HG03045 (cell line): ENCODE measurements at regions not wholly inside any gene's neighbourhood (a gene's known extent, or its start where the extent isn't known, plus 50 kb on each side); places are given as distances from the start of the nearest gene placed in this dataset.

Source experiments
- ATAC-seq: cut with Tn5 transposase; IDR thresholded peaks from one replicate; pipeline ENCODE4 v1.9.1; 2021; ENCODE audit warnings: mild to moderate bottlenecking, moderate library complexity; ENCODE audit not compliant: unreplicated experiment

GRCh38 chr15:39227001-39227400 lies 353.9 kb upstream of the THBS1 start:
- no peak for ATAC-seq

- ATAC-seq, result no peak
These were observed 352.0 kb upstream of the THBS1 start for GRCh38 chr15:39228889-39229288.

GRCh38 chr15:39230205-39230907 lies 350.5 kb upstream of the THBS1 start:
- ATAC-seq, result no peak

- ATAC-seq, result no peak
These were observed 350.0 kb upstream of the THBS1 start for GRCh38 chr15:39230908-39231285.

GRCh38 chr15:39232512-39232911 lies 348.4 kb upstream of the THBS1 start:
- no peak for ATAC-seq

GRCh38 chr15:39235084-39235795 lies 345.6 kb upstream of the THBS1 start:
- no peak for ATAC-seq

GRCh38 chr15:39236375-39236774 lies 344.5 kb upstream of the THBS1 start:
- ATAC-seq, result no peak

- no peak for ATAC-seq
These were observed 342.4 kb upstream of the THBS1 start for GRCh38 chr15:39238443-39238842.

GRCh38 chr15:39239562-39239961 lies 341.3 kb upstream of the THBS1 start:
- ATAC-seq, result no peak

GRCh38 chr15:39242345-39242744 lies 338.5 kb upstream of the THBS1 start:
- ATAC-seq, result no peak

- ATAC-seq, result no peak
These were observed 337.5 kb upstream of the THBS1 start for GRCh38 chr15:39243396-39243795.

- ATAC-seq, result no peak
These were observed 336.1 kb upstream of the THBS1 start for GRCh38 chr15:39244776-39245175.

- ATAC-seq, result no peak
These were observed 334.4 kb upstream of the THBS1 start for GRCh38 chr15:39246523-39246922.

- no peak for ATAC-seq
These were observed 333.3 kb upstream of the THBS1 start for GRCh38 chr15:39247574-39247973.

GRCh38 chr15:39248204-39248603 lies 332.7 kb upstream of the THBS1 start:
- no peak for ATAC-seq

GRCh38 chr15:39250001-39250400 lies 330.9 kb upstream of the THBS1 start:
- ATAC-seq, result no peak

- ATAC-seq, result no peak
These were observed 330.3 kb upstream of the THBS1 start for GRCh38 chr15:39250460-39251186.

GRCh38 chr15:39251413-39252133 lies 329.3 kb upstream of the THBS1 start:
- no peak for ATAC-seq

- no peak for ATAC-seq
These were observed 328.8 kb upstream of the THBS1 start for GRCh38 chr15:39252134-39252470.

- ATAC-seq, result no peak
These were observed 327.3 kb upstream of the THBS1 start for GRCh38 chr15:39253552-39253951.

- no peak for ATAC-seq
These were observed 326.7 kb upstream of the THBS1 start for GRCh38 chr15:39254181-39254580.
